DOHH2 (cell line): ENCODE measurements at regions not wholly inside any gene's neighbourhood (a gene's known extent, or its start where the extent isn't known, plus 50 kb on each side); places are given as distances from the start of the nearest gene placed in this dataset.
"Not testable (repeated sequence)": the region's sequence is repeated elsewhere in the genome, so short reads cannot be mapped to it uniquely, and the experiment has no call there.

Experiments used
- EZH2phosphoT487 ChIP-seq: fragments of 200-600 bp; sonication (generic); IDR thresholded peaks from 2 replicates; pipeline ENCODE4 v1.6.1; 2017; ENCODE audit warnings: borderline replicate concordance, mild to moderate bottlenecking, antibody characterized with exemption, low read length, moderate library complexity, mixed read lengths
- TF ChIP-seq, protein P1 (sequence below): fragments of 200-600 bp; sonication (generic); IDR thresholded peaks from one replicate; pipeline ENCODE4 v1.5.1; 2014; ENCODE audit warnings: antibody characterized with exemption, mild to moderate bottlenecking, low read depth, low read length; ENCODE audit not compliant: poor library complexity, severe bottlenecking

DNA sequence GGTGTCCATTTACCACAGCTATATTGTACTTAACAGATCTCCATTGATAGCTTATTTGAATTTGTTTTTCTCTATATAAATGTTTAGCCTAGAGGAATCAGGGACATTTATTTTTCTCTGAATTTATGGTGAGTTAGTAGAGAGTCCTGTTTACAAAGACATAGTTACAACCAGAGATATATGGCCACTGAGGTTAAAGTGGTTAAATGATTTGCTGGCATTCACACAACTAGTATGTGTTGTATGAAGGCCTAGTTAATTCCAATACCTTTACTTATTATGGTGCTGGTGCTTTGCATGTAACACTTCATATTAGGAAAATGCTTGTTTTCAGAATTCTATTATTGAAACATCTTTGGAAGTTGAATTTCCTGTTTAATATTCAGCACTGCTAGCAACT lies 63.0 kb upstream of the SEC22B start:
- TF ChIP-seq, protein P1, sequence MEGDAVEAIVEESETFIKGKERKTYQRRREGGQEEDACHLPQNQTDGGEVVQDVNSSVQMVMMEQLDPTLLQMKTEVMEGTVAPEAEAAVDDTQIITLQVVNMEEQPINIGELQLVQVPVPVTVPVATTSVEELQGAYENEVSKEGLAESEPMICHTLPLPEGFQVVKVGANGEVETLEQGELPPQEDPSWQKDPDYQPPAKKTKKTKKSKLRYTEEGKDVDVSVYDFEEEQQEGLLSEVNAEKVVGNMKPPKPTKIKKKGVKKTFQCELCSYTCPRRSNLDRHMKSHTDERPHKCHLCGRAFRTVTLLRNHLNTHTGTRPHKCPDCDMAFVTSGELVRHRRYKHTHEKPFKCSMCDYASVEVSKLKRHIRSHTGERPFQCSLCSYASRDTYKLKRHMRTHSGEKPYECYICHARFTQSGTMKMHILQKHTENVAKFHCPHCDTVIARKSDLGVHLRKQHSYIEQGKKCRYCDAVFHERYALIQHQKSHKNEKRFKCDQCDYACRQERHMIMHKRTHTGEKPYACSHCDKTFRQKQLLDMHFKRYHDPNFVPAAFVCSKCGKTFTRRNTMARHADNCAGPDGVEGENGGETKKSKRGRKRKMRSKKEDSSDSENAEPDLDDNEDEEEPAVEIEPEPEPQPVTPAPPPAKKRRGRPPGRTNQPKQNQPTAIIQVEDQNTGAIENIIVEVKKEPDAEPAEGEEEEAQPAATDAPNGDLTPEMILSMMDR, result not testable (repeated sequence)
- TF ChIP-seq EZH2phosphoT487, result not testable (repeated sequence)
